IMR-90 (cell line): ENCODE measurements at regions not wholly inside any gene's neighbourhood (a gene's known extent, or its start where the extent isn't known, plus 50 kb on each side); places are given as distances from the start of the nearest gene placed in this dataset.

ENCODE experiments used
- ATAC-seq: fragments of 200-7000 bp; cut with Tn5 transposase; 2 replicates; pipeline ENCODE4 v1.9.1; 2020; ENCODE audit warnings: low read depth, mild to moderate bottlenecking, moderate library complexity
- BruUV-seq: library from RNA; stranded (reverse); fragments of 400-500 nt; replicated peaks from 2 replicates; lab custom pipeline; 2021; lab: Mats Ljungman, UMichigan
- CTCF ChIA-PET: fragments of 300-600 bp; formaldehyde crosslinking; extraction: SDS; loops from one replicate; lab custom pipeline; 2021; ENCODE audit warnings: antibody characterized with exemption; lab: Yijun Ruan, JAX
- POLR2A ChIA-PET: fragments of 300-600 bp; sonication (Branson Sonifier 250); formaldehyde crosslinking; loops from one replicate; lab custom pipeline; 2022; ENCODE audit warnings: antibody characterized with exemption; ENCODE audit not compliant: unreplicated experiment; lab: Charles Lee
- DNase-seq: peaks from one replicate; pipeline ENCODE4 v3.0.0; 2013
- H2AFZ ChIP-seq: replicated peaks from 2 replicates; pipeline ENCODE3; 2013; ENCODE audit warnings: low read length, mild to moderate bottlenecking; ENCODE audit not compliant: poor library complexity
- H2AK5ac ChIP-seq: 2 replicates; pipeline ENCODE4 v1.6.1; 2013; ENCODE audit warnings: low read depth, low read length, inconsistent platforms
- H2AK9ac ChIP-seq: replicated peaks from 2 replicates; pipeline ENCODE3; 2013; ENCODE audit warnings: mild to moderate bottlenecking, low read depth, low read length, moderate library complexity; ENCODE audit not compliant: poor library complexity
- H2BK120ac ChIP-seq: 2 replicates; pipeline ENCODE4 v1.6.1; 2013; ENCODE audit warnings: low read depth, low read length, inconsistent platforms
- H2BK15ac ChIP-seq: 3 replicates; pipeline ENCODE4 v1.6.1; 2013; ENCODE audit warnings: low read depth, low read length, inconsistent platforms
- H2BK20ac ChIP-seq: 2 replicates; pipeline ENCODE4 v1.6.1; 2013; ENCODE audit warnings: low read depth, mild to moderate bottlenecking, inconsistent platforms, low read length, moderate library complexity
- H2BK5ac ChIP-seq: 2 replicates; pipeline ENCODE4 v1.6.1; 2013; ENCODE audit warnings: mild to moderate bottlenecking, low read depth, low read length, inconsistent platforms; ENCODE audit not compliant: poor library complexity, severe bottlenecking
- H3K14ac ChIP-seq: replicated peaks from 2 replicates; pipeline ENCODE4 v1.6.1; 2013; ENCODE audit warnings: low read depth, low read length, inconsistent platforms
- H3K18ac ChIP-seq: 2 replicates; pipeline ENCODE4 v1.6.1; 2013; ENCODE audit warnings: low read depth, low read length, control low read depth
- H3K23ac ChIP-seq: 2 replicates; pipeline ENCODE4 v1.6.1; 2013; ENCODE audit warnings: low read depth, low read length, inconsistent platforms
- H3K27ac ChIP-seq: 2 replicates; pipeline ENCODE4 v1.5.1; 2013; ENCODE audit warnings: mild to moderate bottlenecking, control low read depth, low read length; ENCODE audit not compliant: insufficient read depth
- H3K27me3 ChIP-seq: 2 replicates; pipeline ENCODE4 v1.6.1; 2013; ENCODE audit warnings: low read length; ENCODE audit not compliant: control insufficient read depth, insufficient read depth
- H3K36me3 ChIP-seq: 2 replicates; pipeline ENCODE4 v1.6.1; 2013; ENCODE audit warnings: low read length, mixed read lengths; ENCODE audit not compliant: control insufficient read depth, insufficient read depth
- H3K4ac ChIP-seq: 2 replicates; pipeline ENCODE4 v1.6.1; 2013; ENCODE audit warnings: low read depth, low read length, inconsistent platforms
- H3K4me1 ChIP-seq: 2 replicates; pipeline ENCODE4 v1.6.1; 2013; ENCODE audit warnings: low read length, mixed read lengths; ENCODE audit not compliant: control insufficient read depth, insufficient read depth
- H3K4me2 ChIP-seq: 2 replicates; pipeline ENCODE4 v1.6.1; 2013; ENCODE audit warnings: low read depth, mild to moderate bottlenecking, control low read depth, low read length, moderate library complexity
- H3K4me3 ChIP-seq: 2 replicates; pipeline ENCODE4 v1.5.1; 2013; ENCODE audit warnings: low read depth, mild to moderate bottlenecking, control low read depth, low read length, moderate library complexity; ENCODE audit not compliant: insufficient read depth
- H3K56ac ChIP-seq: 2 replicates; pipeline ENCODE4 v1.6.1; 2013; ENCODE audit warnings: low read length, inconsistent platforms; ENCODE audit not compliant: insufficient read depth; ENCODE audit errors: extremely low read depth
- H3K79me1 ChIP-seq, 2 experiments: 2 replicates each; pipeline ENCODE4 v1.6.1; 2013; ENCODE audit warnings: low read length in 2 of 2, inconsistent platforms in 1 of 2, low read depth in 1 of 2
- H3K9ac ChIP-seq: 2 replicates; pipeline ENCODE4 v1.6.1; 2013; ENCODE audit warnings: low read depth, low read length, control low read depth
- H3K9me1 ChIP-seq: 2 replicates; pipeline ENCODE4 v1.6.1; 2013; ENCODE audit warnings: low read length, inconsistent platforms; ENCODE audit not compliant: insufficient read depth
- H3K9me3 ChIP-seq: 2 replicates; pipeline ENCODE4 v1.6.1; 2013; ENCODE audit warnings: low read length; ENCODE audit not compliant: control insufficient read depth, insufficient read depth
- H4K20me1 ChIP-seq: 2 replicates; pipeline ENCODE4 v1.6.1; 2013; ENCODE audit warnings: low read length, inconsistent platforms; ENCODE audit not compliant: insufficient read depth
- H4K5ac ChIP-seq: 2 replicates; pipeline ENCODE4 v1.6.1; 2013; ENCODE audit warnings: mild to moderate bottlenecking, low read depth, low read length, control low read depth
- H4K8ac ChIP-seq, 2 experiments: 2 replicates each; pipeline ENCODE4 v1.6.1; 2013; ENCODE audit warnings: low read depth in 2 of 2, low read length in 2 of 2, control low read depth in 1 of 2, inconsistent platforms in 1 of 2
- H4K91ac ChIP-seq: 2 replicates; pipeline ENCODE4 v1.6.1; 2013; ENCODE audit warnings: low read depth, low read length, inconsistent platforms; ENCODE audit not compliant: insufficient read depth
- CEBPB ChIP-seq: IDR thresholded peaks from 2 replicates; pipeline ENCODE4 v1.6.1; 2012; ENCODE audit warnings: low read depth, low read length, improper control_type of control experiment
- dilution Hi-C: fragments of 300-500 bp; cut with HindIII; formaldehyde crosslinking; loops from one replicate; pipeline ENCODE4 v1.14.3; 2018; ENCODE audit warnings: low sequenced_read_pairs; ENCODE audit not compliant: unreplicated experiment
- in situ Hi-C: fragments of 300-500 bp; cut with MboI; formaldehyde crosslinking; loops from 3 replicates; pipeline ENCODE4 v1.14.3; 2019; ENCODE audit warnings: low sequenced_read_pairs, inconsistent platforms, mixed read lengths
- intact Hi-C: fragments of 100-400 bp; cut with micrococcal nuclease; formaldehyde crosslinking; loops from 2 replicates; pipeline ENCODE4 v1.10.0; 2022
- TF ChIP-seq, protein P1 (sequence below): conservative IDR thresholded peaks from 2 replicates; pipeline ENCODE4 v1.5.1; 2012; ENCODE audit warnings: mild to moderate bottlenecking, low read depth, low read length, improper control_type of control experiment

DNA sequence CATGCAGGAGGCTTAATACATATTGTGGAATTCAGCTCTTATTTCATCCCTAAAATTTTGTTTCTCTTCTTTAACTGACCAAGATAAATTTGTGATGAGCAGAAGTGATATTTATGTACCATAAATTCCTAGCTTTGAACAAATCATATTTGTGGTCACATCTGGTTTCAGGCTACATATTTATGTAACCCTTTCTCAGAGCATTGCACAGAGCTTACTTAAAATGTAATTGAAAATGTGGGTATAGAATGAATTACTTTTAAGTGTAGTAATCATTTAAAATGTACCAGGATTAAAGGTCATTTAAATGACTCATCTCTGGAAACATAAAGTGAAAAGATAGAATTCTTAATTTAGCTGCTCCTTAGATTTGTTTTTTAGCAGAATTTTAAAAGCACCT is 129.9 kb upstream of the FRMD6 start:
- Histone ChIP-seq H3K18ac (no peak overlapping the region), H3K9me3 (no peaks in the 10 kb centered on the region), H3K23ac (no peak overlapping the region), H3K56ac (no peak overlapping the region), H4K5ac (no peak overlapping the region), H3K79me1 (no peaks in the 10 kb centered on the region; a peak in 1 of 4 replicates), H3K27ac (no peak overlapping the region), H2BK15ac (no peak overlapping the region), H4K20me1 (no peaks in the 10 kb centered on the region), H2AK9ac (no peak overlapping the region), H3K4me1 (peaks cover 7% of the 10 kb centered on the region), H3K36me3 (no peaks in the 10 kb centered on the region), H2AK5ac (no peak overlapping the region), H2BK5ac (peak overlapping the region; percentile 33), H3K4ac (no peak overlapping the region), H2BK120ac (no peak overlapping the region), H4K91ac (no peak overlapping the region), H3K9ac (no peak overlapping the region), H3K27me3 (no peaks in the 10 kb centered on the region), H2BK20ac (no peak overlapping the region), H3K14ac (no peak overlapping the region), H2AFZ (no peak overlapping the region), H3K9me1 (peaks cover 13% of the 10 kb centered on the region), H4K8ac (no peak overlapping the region), H3K4me2 (no peak overlapping the region; the same call in 1 of the 2 replicates), H3K4me3 (no peak overlapping the region)
- ChIA-PET POLR2A (no interaction called here), CTCF (interaction anchor here (1.0 to 1.5 kb wide), 2 partner anchors 10 to 239 kb away, joined by 3 to 6 read pairs; no protein-coding TSS in a partner anchor)
- no TSS peak for BruUV-seq
- peak; percentile 90 for ATAC-seq
- DNase-seq: peak; percentile 91
- in situ Hi-C loops: no loop called here
- TF ChIP-seq, protein P1, sequence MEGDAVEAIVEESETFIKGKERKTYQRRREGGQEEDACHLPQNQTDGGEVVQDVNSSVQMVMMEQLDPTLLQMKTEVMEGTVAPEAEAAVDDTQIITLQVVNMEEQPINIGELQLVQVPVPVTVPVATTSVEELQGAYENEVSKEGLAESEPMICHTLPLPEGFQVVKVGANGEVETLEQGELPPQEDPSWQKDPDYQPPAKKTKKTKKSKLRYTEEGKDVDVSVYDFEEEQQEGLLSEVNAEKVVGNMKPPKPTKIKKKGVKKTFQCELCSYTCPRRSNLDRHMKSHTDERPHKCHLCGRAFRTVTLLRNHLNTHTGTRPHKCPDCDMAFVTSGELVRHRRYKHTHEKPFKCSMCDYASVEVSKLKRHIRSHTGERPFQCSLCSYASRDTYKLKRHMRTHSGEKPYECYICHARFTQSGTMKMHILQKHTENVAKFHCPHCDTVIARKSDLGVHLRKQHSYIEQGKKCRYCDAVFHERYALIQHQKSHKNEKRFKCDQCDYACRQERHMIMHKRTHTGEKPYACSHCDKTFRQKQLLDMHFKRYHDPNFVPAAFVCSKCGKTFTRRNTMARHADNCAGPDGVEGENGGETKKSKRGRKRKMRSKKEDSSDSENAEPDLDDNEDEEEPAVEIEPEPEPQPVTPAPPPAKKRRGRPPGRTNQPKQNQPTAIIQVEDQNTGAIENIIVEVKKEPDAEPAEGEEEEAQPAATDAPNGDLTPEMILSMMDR: no peak
- TF ChIP-seq CEBPB: peak; percentile 48; the same call in 1 of the 2 replicates
- intact Hi-C loops: no loop called here
- dilution Hi-C loops: no loop called here
